HUES48 (cell line): ENCODE measurements at regions not wholly inside any gene's neighbourhood (a gene's known extent, or its start where the extent isn't known, plus 50 kb on each side); places are given as distances from the start of the nearest gene placed in this dataset.
"Not testable (repeated sequence)": the region's sequence is repeated elsewhere in the genome, so short reads cannot be mapped to it uniquely, and the experiment has no call there.

Experiments used
- H3K27ac ChIP-seq: one replicate; pipeline ENCODE4 v1.7.0; 2013; ENCODE audit warnings: low read depth, low read length, inconsistent platforms
- H3K27me3 ChIP-seq: 2 replicates; pipeline ENCODE4 v1.6.1; 2013; ENCODE audit warnings: mild to moderate bottlenecking, low read length; ENCODE audit not compliant: control insufficient read depth, insufficient read depth
- H3K36me3 ChIP-seq: 2 replicates; pipeline ENCODE4 v1.6.1; 2013; ENCODE audit warnings: low read length; ENCODE audit not compliant: control insufficient read depth, insufficient read depth
- H3K4me1 ChIP-seq: 2 replicates; pipeline ENCODE4 v1.6.1; 2013; ENCODE audit warnings: mild to moderate bottlenecking, low read length; ENCODE audit not compliant: control insufficient read depth, insufficient read depth
- H3K4me3 ChIP-seq: 2 replicates; pipeline ENCODE4 v1.5.1; 2013; ENCODE audit warnings: mild to moderate bottlenecking, low read depth, low read length
- H3K9ac ChIP-seq: 2 replicates; pipeline ENCODE4 v1.6.1; 2013; ENCODE audit warnings: mild to moderate bottlenecking, low read depth, low read length, moderate library complexity
- H3K9me3 ChIP-seq: 2 replicates; pipeline ENCODE4 v1.6.1; 2013; ENCODE audit warnings: low read length; ENCODE audit not compliant: control insufficient read depth, insufficient read depth

GRCh38 chr5:56388229-56388985 lies 155.3 kb upstream of the ANKRD55 start:
- H3K4me1 ChIP-seq = no peaks in the 10 kb centered on the region
- no peak overlapping the region for H3K27ac ChIP-seq
- no peaks in the 10 kb centered on the region for H3K36me3 ChIP-seq
- H3K4me3 ChIP-seq = no peak overlapping the region
- H3K9me3 ChIP-seq = no peaks in the 10 kb centered on the region
- H3K27me3 ChIP-seq = no peaks in the 10 kb centered on the region
- H3K9ac ChIP-seq = no peak overlapping the region

- no peak overlapping the region for H3K9ac ChIP-seq
- no peaks in the 10 kb centered on the region for H3K9me3 ChIP-seq
- no peak overlapping the region for H3K27ac ChIP-seq
- H3K36me3 ChIP-seq = no peaks in the 10 kb centered on the region
- H3K4me3 ChIP-seq = no peak overlapping the region
- H3K27me3 ChIP-seq = no peaks in the 10 kb centered on the region
- no peaks in the 10 kb centered on the region for H3K4me1 ChIP-seq
Measured at GRCh38 chr5:56386046-56386445, 152.9 kb upstream of the ANKRD55 start.

- Histone ChIP-seq H3K27me3 (no peaks in the 10 kb centered on the region), H3K9ac (no peak overlapping the region), H3K9me3 (no peaks in the 10 kb centered on the region), H3K4me3 (no peak overlapping the region), H3K36me3 (no peaks in the 10 kb centered on the region), H3K4me1 (no peaks in the 10 kb centered on the region), H3K27ac (no peak overlapping the region)
Measured at GRCh38 chr5:56384186-56384585, 151.1 kb upstream of the ANKRD55 start.

GRCh38 chr5:56383761-56384160 lies 150.6 kb upstream of the ANKRD55 start:
- Histone ChIP-seq H3K27ac (no peak overlapping the region), H3K9me3 (no peaks in the 10 kb centered on the region), H3K4me3 (no peak overlapping the region), H3K4me1 (no peaks in the 10 kb centered on the region), H3K36me3 (no peaks in the 10 kb centered on the region), H3K27me3 (no peaks in the 10 kb centered on the region), H3K9ac (no peak overlapping the region)

- Histone ChIP-seq H3K4me3 (no peak overlapping the region), H3K36me3 (no peaks in the 10 kb centered on the region), H3K9ac (no peak overlapping the region), H3K27me3 (no peaks in the 10 kb centered on the region), H3K9me3 (no peaks in the 10 kb centered on the region), H3K4me1 (no peaks in the 10 kb centered on the region), H3K27ac (no peak overlapping the region)
Measured at GRCh38 chr5:56382896-56383295, 149.8 kb upstream of the ANKRD55 start.

GRCh38 chr5:56377573-56377972 lies 144.4 kb upstream of the ANKRD55 start:
- Histone ChIP-seq H3K4me3 (no peak overlapping the region), H3K9ac (no peak overlapping the region), H3K9me3 (peaks cover 3% of the 10 kb centered on the region; the same call in 1 of the 2 replicates), H3K4me1 (no peaks in the 10 kb centered on the region), H3K27ac (no peak overlapping the region), H3K36me3 (no peaks in the 10 kb centered on the region), H3K27me3 (no peaks in the 10 kb centered on the region)

- Histone ChIP-seq H3K27ac (no peak overlapping the region), H3K4me1 (no peaks in the 10 kb centered on the region), H3K36me3 (no peaks in the 10 kb centered on the region), H3K4me3 (no peak overlapping the region), H3K9me3 (peaks cover 3% of the 10 kb centered on the region; the same call in 1 of the 2 replicates), H3K27me3 (no peaks in the 10 kb centered on the region), H3K9ac (no peak overlapping the region)
Measured at GRCh38 chr5:56376128-56376527, 143.0 kb upstream of the ANKRD55 start.

- no peak overlapping the region for H3K9ac ChIP-seq
- H3K9me3 ChIP-seq = peaks cover 3% of the 10 kb centered on the region; the same call in 1 of the 2 replicates
- no peaks in the 10 kb centered on the region for H3K4me1 ChIP-seq
- H3K27ac ChIP-seq = no peak overlapping the region
- H3K36me3 ChIP-seq = no peaks in the 10 kb centered on the region
- no peak overlapping the region for H3K4me3 ChIP-seq
- no peaks in the 10 kb centered on the region for H3K27me3 ChIP-seq
Measured at GRCh38 chr5:56375011-56375410, 141.9 kb upstream of the ANKRD55 start.

- H3K4me3 ChIP-seq, H3K9me3 ChIP-seq, H3K9ac ChIP-seq, H3K36me3 ChIP-seq, H3K4me1 ChIP-seq, H3K27me3 ChIP-seq, H3K27ac ChIP-seq: not testable (repeated sequence)
Measured at GRCh38 chr5:56372491-56372890, 139.4 kb upstream of the ANKRD55 start.

- H3K4me1 ChIP-seq = no peaks in the 10 kb centered on the region
- H3K4me3 ChIP-seq = no peak overlapping the region
- 0 out of 2 replicates have a peak, but pooled peaks cover 3% of the 10 kb centered on the region for H3K9me3 ChIP-seq
- H3K27ac ChIP-seq = no peak overlapping the region
- H3K27me3 ChIP-seq = no peaks in the 10 kb centered on the region
- no peak overlapping the region for H3K9ac ChIP-seq
- H3K36me3 ChIP-seq = no peaks in the 10 kb centered on the region
Measured at GRCh38 chr5:56369361-56369811, 136.3 kb upstream of the ANKRD55 start.

GRCh38 chr5:56367748-56368147 lies 134.6 kb upstream of the ANKRD55 start:
- no peaks in the 10 kb centered on the region for H3K9me3 ChIP-seq
- H3K27ac ChIP-seq = no peak overlapping the region
- H3K27me3 ChIP-seq = no peaks in the 10 kb centered on the region
- no peak overlapping the region for H3K9ac ChIP-seq
- no peaks in the 10 kb centered on the region for H3K4me1 ChIP-seq
- no peak overlapping the region for H3K4me3 ChIP-seq
- H3K36me3 ChIP-seq = no peaks in the 10 kb centered on the region
